ENCODE measurements at regions not wholly inside any gene's neighbourhood (a gene's known extent, or its start where the extent isn't known, plus 50 kb on each side); places are given as distances from the start of the nearest gene placed in this dataset.

DNA sequence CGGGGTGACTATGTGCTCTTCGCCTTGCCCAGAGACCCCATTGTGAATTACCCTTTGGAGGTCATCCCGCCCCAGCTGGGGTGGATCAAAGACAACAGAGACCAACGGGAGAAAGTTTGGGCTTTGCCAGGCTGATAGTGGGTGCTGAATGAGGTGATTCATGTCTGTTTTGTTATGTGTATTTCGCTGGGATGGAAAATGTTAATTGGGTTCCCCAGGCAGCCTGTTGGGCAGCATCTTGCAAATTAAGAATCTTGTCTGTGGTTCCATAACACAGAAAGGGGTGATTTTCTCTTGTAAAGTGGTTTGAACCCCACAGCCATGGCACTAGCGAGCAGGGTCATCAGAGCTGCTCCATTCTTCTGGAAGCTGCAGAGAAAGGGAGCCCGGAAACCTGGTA is 63.1 kb upstream of the UNC93A start:
- TF ChIP-seq YY1 (IDR thresholded peaks at IDR 0.05; ENCODE audit: insufficient read depth, insufficient read length) (no peak), SUZ12 (IDR thresholded peaks at IDR 0.05; ENCODE audit: extremely low read depth, insufficient read depth, insufficient read length) (no peak)
